Liver (tissue), 8 donors: ENCODE measurements at regions not wholly inside any gene's neighbourhood (a gene's known extent, or its start where the extent isn't known, plus 50 kb on each side); places are given as distances from the start of the nearest gene placed in this dataset.

Experiments
- DNase-seq: peaks from one replicate; pipeline ENCODE4 v3.0.0-alpha.2; 2017; ENCODE audit warnings: low spot score
- H3K27ac ChIP-seq, 2 donors: one replicate each; pipeline ENCODE4 v1.7.0; 2013; ENCODE audit warnings: inconsistent platforms in 2 of 2, low read length in 2 of 2, control low read depth in 1 of 2, low read depth in 1 of 2, mild to moderate bottlenecking in 1 of 2
- H3K27me3 ChIP-seq, 4 donors: one replicate each; pipeline versions ENCODE4 v1.6.1 to v1.7.0; 2013; ENCODE audit warnings: low read length in 3 of 4, inconsistent platforms in 1 of 4, mild to moderate bottlenecking in 1 of 4, moderate library complexity in 1 of 4; ENCODE audit not compliant: control insufficient read depth in 4 of 4, insufficient read depth in 4 of 4
- H3K36me3 ChIP-seq, 4 donors: one replicate each; pipeline versions ENCODE4 v1.6.1 to v1.7.0; 2013; ENCODE audit warnings: low read length in 3 of 4, mild to moderate bottlenecking in 3 of 4, low read depth in 1 of 4, moderate library complexity in 1 of 4; ENCODE audit not compliant: control insufficient read depth in 4 of 4, insufficient read depth in 3 of 4
- H3K4me1 ChIP-seq, 4 donors: one replicate each; pipeline versions ENCODE4 v1.6.1 to v1.7.0; 2013; ENCODE audit warnings: low read length in 3 of 4, mild to moderate bottlenecking in 3 of 4, moderate library complexity in 1 of 4; ENCODE audit not compliant: control insufficient read depth in 4 of 4, insufficient read depth in 4 of 4
- H3K4me3 ChIP-seq, 3 donors: one replicate each; pipeline versions ENCODE4 v1.6.1 to v1.7.0; 2013; ENCODE audit warnings: low read length in 3 of 3, control low read depth in 1 of 3, low read depth in 1 of 3, mild to moderate bottlenecking in 1 of 3
- H3K9ac ChIP-seq, 2 donors: one replicate each; pipeline ENCODE4 v1.7.0; 2013; ENCODE audit warnings: low read length in 2 of 2, mild to moderate bottlenecking in 2 of 2, moderate library complexity in 2 of 2, control low read depth in 1 of 2, low read depth in 1 of 2
- H3K9me3 ChIP-seq, 4 donors: one replicate each; pipeline versions ENCODE4 v1.6.1 to v1.7.0; 2013; ENCODE audit warnings: low read length in 3 of 4; ENCODE audit not compliant: control insufficient read depth in 4 of 4
- EGR1 ChIP-seq, 2 donors: IDR thresholded peaks; 2 replicates each; pipeline ENCODE4 v1.6.1; 2016 to 2018; ENCODE audit warnings: antibody characterized with exemption in 2 of 2, low read depth in 2 of 2
- FOXA1 ChIP-seq: IDR thresholded peaks from 2 replicates; pipeline ENCODE4 v1.6.1; 2016; ENCODE audit warnings: antibody characterized with exemption
- FOXA2 ChIP-seq: IDR thresholded peaks from 2 replicates; pipeline ENCODE4 v1.6.1; 2016; ENCODE audit warnings: antibody characterized with exemption
- GABPA ChIP-seq, 2 donors: IDR thresholded peaks in 1 of 2; conservative IDR thresholded peaks in 1 of 2; 2 replicates each; pipeline ENCODE4 v1.6.1; 2016; ENCODE audit warnings: antibody characterized with exemption in 2 of 2, mild to moderate bottlenecking in 1 of 2, moderate library complexity in 1 of 2
- HNF4A ChIP-seq, 2 donors: conservative IDR thresholded peaks; 2 replicates each; pipeline ENCODE4 v1.6.1; 2016; ENCODE audit warnings: antibody characterized with exemption in 2 of 2, mild to moderate bottlenecking in 2 of 2
- HNF4G ChIP-seq: IDR thresholded peaks from 2 replicates; pipeline ENCODE4 v1.6.1; 2016; ENCODE audit warnings: antibody characterized with exemption
- JUND ChIP-seq, 2 donors: IDR thresholded peaks; 2 replicates each; pipeline ENCODE4 v1.6.1; 2016; ENCODE audit warnings: antibody characterized with exemption in 2 of 2
- NR2F2 ChIP-seq: IDR thresholded peaks from 2 replicates; pipeline ENCODE4 v1.6.1; 2016; ENCODE audit warnings: antibody characterized with exemption
- RAD21 ChIP-seq, 2 donors: IDR thresholded peaks; 2 replicates each; pipeline ENCODE4 v1.6.1; 2016; ENCODE audit warnings: antibody characterized with exemption in 2 of 2, mild to moderate bottlenecking in 2 of 2
- RXRA ChIP-seq, 2 donors: IDR thresholded peaks; 2 replicates each; pipeline ENCODE4 v1.6.1; 2017 to 2018; ENCODE audit warnings: antibody characterized with exemption in 2 of 2, mild to moderate bottlenecking in 1 of 2
- SP1 ChIP-seq: IDR thresholded peaks from 2 replicates; pipeline ENCODE4 v1.6.1; 2018; ENCODE audit warnings: antibody characterized with exemption, mild to moderate bottlenecking
- TAF1 ChIP-seq: conservative IDR thresholded peaks from 2 replicates; pipeline ENCODE4 v1.6.1; 2016; ENCODE audit warnings: antibody characterized with exemption, mild to moderate bottlenecking
- YY1 ChIP-seq: IDR thresholded peaks from 2 replicates; pipeline ENCODE4 v1.6.1; 2016; ENCODE audit warnings: antibody characterized with exemption, mild to moderate bottlenecking
- WGBS: extraction: QIAGEN DNeasy Blood & Tissue Kit; methylation state at CpG from one replicate; pipeline ENCODE4 v1.1.7; 2013; 5-methylcytosine and 5-hydroxymethylcytosine counted together
- TF ChIP-seq, protein P1 (sequence below): IDR thresholded peaks from 2 replicates; pipeline ENCODE4 v1.6.1; 2016; ENCODE audit warnings: antibody characterized with exemption, mild to moderate bottlenecking
- TF ChIP-seq, protein P2 (sequence below): fragments of 150-350 bp; IDR thresholded peaks from 2 replicates; pipeline ENCODE4 v1.5.1; 2017; ENCODE audit warnings: improper control_type of control experiment, low read depth, low read length; ENCODE audit not compliant: missing input control
- TF ChIP-seq, protein P3 (sequence below): IDR thresholded peaks from 2 replicates; pipeline ENCODE4 v1.6.1; 2016; ENCODE audit warnings: antibody characterized with exemption
- TF ChIP-seq, protein P4 (sequence below): IDR thresholded peaks from 2 replicates; pipeline ENCODE4 v1.6.1; 2016; ENCODE audit warnings: antibody characterized with exemption
- donor health status: healthy.
- donor health status: healthy.
- donor health status: healthy.
- donor health status: healthy.
- donor health status: healthy.

DNA sequence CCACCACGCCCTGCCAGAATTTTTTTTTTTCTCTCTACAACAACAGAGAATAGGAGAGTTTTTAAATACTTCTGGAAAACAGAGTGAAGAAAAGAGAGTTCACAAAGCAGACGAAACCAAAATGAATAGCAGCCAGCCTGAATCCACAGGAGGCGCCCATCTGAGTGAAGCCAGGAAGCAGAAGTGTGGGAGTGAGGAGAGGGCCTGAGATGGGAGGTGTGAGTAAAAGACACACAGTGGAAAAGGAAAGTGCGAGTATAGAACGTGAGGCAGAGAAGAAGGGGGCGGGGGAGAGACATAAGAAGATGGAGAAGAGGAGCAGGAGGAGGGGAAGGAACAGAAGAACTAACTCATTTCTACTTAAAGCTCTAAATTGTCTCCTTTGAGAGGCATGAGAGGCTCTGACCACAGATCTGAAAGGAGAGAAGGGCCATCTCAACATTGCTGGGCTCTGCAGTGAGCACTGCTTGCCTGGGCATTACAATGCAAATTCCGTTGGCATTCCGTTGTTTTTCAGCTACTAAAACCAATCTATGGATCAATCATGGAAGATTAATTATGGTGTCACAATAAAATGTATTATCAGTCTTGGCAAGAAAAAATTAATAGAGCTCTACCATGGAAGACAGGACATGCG is 140.1 kb upstream of the CPSF6 start:
- Histone ChIP-seq H3K9ac (no peak overlapping the region), H3K9me3 (no peaks in the 10 kb centered on the region), H3K27me3 (no peaks in the 10 kb centered on the region), H3K4me3 (no peak overlapping the region), H3K36me3 (no peaks in the 10 kb centered on the region), H3K27ac (no peak overlapping the region), H3K4me1 (peaks cover 2 to 23% (median 20%) of the 10 kb centered on the region in 4 donors)
- DNase-seq, result no peak
- 86% methylated on average over 9 of the region's 9 CpGs for WGBS
- TF ChIP-seq SP1 (no peak), JUND (IDR thresholded peaks at IDR 0.05) (no peak), HNF4A (conservative IDR thresholded peaks at IDR 0.05) (no peak), GABPA (IDR thresholded peaks at IDR 0.05 in 1 of 2, conservative IDR thresholded peaks at IDR 0.05 in 1 of 2) (no peak), RAD21 (IDR thresholded peaks at IDR 0.05) (no peak), TAF1 (no peak), NR2F2 (no peak), FOXA2 (no peak), YY1 (no peak), FOXA1 (no peak), HNF4G (no peak), EGR1 (IDR thresholded peaks at IDR 0.05; ENCODE audit: low read depth in 2 of 2) (no peak)
- TF ChIP-seq, protein P1, sequence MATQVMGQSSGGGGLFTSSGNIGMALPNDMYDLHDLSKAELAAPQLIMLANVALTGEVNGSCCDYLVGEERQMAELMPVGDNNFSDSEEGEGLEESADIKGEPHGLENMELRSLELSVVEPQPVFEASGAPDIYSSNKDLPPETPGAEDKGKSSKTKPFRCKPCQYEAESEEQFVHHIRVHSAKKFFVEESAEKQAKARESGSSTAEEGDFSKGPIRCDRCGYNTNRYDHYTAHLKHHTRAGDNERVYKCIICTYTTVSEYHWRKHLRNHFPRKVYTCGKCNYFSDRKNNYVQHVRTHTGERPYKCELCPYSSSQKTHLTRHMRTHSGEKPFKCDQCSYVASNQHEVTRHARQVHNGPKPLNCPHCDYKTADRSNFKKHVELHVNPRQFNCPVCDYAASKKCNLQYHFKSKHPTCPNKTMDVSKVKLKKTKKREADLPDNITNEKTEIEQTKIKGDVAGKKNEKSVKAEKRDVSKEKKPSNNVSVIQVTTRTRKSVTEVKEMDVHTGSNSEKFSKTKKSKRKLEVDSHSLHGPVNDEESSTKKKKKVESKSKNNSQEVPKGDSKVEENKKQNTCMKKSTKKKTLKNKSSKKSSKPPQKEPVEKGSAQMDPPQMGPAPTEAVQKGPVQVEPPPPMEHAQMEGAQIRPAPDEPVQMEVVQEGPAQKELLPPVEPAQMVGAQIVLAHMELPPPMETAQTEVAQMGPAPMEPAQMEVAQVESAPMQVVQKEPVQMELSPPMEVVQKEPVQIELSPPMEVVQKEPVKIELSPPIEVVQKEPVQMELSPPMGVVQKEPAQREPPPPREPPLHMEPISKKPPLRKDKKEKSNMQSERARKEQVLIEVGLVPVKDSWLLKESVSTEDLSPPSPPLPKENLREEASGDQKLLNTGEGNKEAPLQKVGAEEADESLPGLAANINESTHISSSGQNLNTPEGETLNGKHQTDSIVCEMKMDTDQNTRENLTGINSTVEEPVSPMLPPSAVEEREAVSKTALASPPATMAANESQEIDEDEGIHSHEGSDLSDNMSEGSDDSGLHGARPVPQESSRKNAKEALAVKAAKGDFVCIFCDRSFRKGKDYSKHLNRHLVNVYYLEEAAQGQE, result no peak
- TF ChIP-seq, protein P2, sequence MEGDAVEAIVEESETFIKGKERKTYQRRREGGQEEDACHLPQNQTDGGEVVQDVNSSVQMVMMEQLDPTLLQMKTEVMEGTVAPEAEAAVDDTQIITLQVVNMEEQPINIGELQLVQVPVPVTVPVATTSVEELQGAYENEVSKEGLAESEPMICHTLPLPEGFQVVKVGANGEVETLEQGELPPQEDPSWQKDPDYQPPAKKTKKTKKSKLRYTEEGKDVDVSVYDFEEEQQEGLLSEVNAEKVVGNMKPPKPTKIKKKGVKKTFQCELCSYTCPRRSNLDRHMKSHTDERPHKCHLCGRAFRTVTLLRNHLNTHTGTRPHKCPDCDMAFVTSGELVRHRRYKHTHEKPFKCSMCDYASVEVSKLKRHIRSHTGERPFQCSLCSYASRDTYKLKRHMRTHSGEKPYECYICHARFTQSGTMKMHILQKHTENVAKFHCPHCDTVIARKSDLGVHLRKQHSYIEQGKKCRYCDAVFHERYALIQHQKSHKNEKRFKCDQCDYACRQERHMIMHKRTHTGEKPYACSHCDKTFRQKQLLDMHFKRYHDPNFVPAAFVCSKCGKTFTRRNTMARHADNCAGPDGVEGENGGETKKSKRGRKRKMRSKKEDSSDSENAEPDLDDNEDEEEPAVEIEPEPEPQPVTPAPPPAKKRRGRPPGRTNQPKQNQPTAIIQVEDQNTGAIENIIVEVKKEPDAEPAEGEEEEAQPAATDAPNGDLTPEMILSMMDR, result no peak
- TF ChIP-seq, protein P3, sequence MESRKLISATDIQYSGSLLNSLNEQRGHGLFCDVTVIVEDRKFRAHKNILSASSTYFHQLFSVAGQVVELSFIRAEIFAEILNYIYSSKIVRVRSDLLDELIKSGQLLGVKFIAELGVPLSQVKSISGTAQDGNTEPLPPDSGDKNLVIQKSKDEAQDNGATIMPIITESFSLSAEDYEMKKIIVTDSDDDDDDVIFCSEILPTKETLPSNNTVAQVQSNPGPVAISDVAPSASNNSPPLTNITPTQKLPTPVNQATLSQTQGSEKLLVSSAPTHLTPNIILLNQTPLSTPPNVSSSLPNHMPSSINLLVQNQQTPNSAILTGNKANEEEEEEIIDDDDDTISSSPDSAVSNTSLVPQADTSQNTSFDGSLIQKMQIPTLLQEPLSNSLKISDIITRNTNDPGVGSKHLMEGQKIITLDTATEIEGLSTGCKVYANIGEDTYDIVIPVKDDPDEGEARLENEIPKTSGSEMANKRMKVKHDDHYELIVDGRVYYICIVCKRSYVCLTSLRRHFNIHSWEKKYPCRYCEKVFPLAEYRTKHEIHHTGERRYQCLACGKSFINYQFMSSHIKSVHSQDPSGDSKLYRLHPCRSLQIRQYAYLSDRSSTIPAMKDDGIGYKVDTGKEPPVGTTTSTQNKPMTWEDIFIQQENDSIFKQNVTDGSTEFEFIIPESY, result no peak

DNA sequence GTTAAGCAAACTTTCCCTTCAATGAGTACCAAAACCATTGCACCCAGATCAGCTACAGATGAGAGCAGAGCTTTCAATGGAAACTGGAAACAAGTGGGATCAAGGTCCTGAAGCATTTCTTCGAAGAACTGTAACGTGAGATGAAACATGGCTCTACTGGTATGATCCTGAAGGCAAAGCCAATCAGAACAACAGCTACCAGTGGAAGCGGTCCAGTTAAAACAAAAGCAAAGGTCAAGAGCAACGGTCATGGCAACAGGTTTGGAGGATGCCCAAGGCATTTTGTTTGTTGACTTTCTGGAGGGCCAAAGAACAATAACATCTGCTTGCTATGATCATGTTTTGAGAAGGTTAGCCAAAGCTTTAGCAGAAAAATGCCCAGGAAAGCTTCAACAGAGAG is 137.9 kb upstream of the CPSF6 start:
- DNase-seq, result no peak
- Histone ChIP-seq H3K4me3 (no peak overlapping the region), H3K36me3 (no peaks in the 10 kb centered on the region), H3K27ac (peak overlapping the region; percentile 49 to 56), H3K4me1 (peaks cover 2 to 19% (median 14%) of the 10 kb centered on the region in 4 donors), H3K27me3 (no peaks in the 10 kb centered on the region), H3K9me3 (no peaks in the 10 kb centered on the region), H3K9ac (no peak overlapping the region)
- 35% methylated on average over 4 of the region's 4 CpGs for WGBS
- TF ChIP-seq HNF4G (peak; percentile 84), TAF1 (no peak), FOXA2 (peak; percentile 98), JUND (IDR thresholded peaks at IDR 0.05) (peak; percentile 77 to 91), GABPA (IDR thresholded peaks at IDR 0.05 in 1 of 2, conservative IDR thresholded peaks at IDR 0.05 in 1 of 2) (peak in 1 of 2 donors; percentile 35), YY1 (peak; percentile 92), RXRA (IDR thresholded peaks at IDR 0.05) (peak; percentile 95 to 97), RAD21 (IDR thresholded peaks at IDR 0.05) (peak; percentile 44 to 56), NR2F2 (peak; percentile 78), HNF4A (conservative IDR thresholded peaks at IDR 0.05) (peak; percentile 95 to 97), SP1 (peak; percentile 99), EGR1 (IDR thresholded peaks at IDR 0.05; ENCODE audit: low read depth in 2 of 2) (peak in 1 of 2 donors; percentile 75)
- TF ChIP-seq, protein P4, sequence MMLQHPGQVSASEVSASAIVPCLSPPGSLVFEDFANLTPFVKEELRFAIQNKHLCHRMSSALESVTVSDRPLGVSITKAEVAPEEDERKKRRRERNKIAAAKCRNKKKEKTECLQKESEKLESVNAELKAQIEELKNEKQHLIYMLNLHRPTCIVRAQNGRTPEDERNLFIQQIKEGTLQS, result no peak
- TF ChIP-seq, protein P1, result peak; percentile 74
- TF ChIP-seq, protein P3, result peak; percentile 88
